ENCODE measurements at regions not wholly inside any gene's neighbourhood (a gene's known extent, or its start where the extent isn't known, plus 50 kb on each side); places are given as distances from the start of the nearest gene placed in this dataset.
"Not testable (repeated sequence)": the region's sequence is repeated elsewhere in the genome, so short reads cannot be mapped to it uniquely, and the experiment has no call there.

- Histone ChIP-seq H3K27ac (ENCODE audit: low read depth, low read length) (no peak overlapping the region), H3K9me3 (ENCODE audit: low read depth, low read length) (no peaks in the 10 kb centered on the region), H4K20me1 (ENCODE audit: insufficient read depth, low read length) (no peaks in the 10 kb centered on the region), H3K4me3 (ENCODE audit: insufficient read depth, low read length) (no peak overlapping the region), H3K4me2 (ENCODE audit: insufficient read depth, low read length) (no peak overlapping the region), H3K36me3 (ENCODE audit: insufficient read depth, low read length) (no peaks in the 10 kb centered on the region), H3K4me1 (ENCODE audit: insufficient read depth, low read length) (no peaks in the 10 kb centered on the region), H3K27me3 (ENCODE audit: insufficient read depth, low read length) (peaks cover 5% of the 10 kb centered on the region), H2AFZ (ENCODE audit: low read length) (no peak overlapping the region), H3K79me2 (ENCODE audit: insufficient read depth, low read length) (no peaks in the 10 kb centered on the region)
- no peak for TF ChIP-seq CTCF (IDR thresholded peaks at IDR 0.05; ENCODE audit: extremely low read depth, low read depth, low read length)
- no peak for DNase-seq (ENCODE audit: insufficient read length, low spot score, missing footprints)
These were observed 89.9 kb upstream of the ECI2 start for GRCh38 chr6:4225161-4225872.

DNA sequence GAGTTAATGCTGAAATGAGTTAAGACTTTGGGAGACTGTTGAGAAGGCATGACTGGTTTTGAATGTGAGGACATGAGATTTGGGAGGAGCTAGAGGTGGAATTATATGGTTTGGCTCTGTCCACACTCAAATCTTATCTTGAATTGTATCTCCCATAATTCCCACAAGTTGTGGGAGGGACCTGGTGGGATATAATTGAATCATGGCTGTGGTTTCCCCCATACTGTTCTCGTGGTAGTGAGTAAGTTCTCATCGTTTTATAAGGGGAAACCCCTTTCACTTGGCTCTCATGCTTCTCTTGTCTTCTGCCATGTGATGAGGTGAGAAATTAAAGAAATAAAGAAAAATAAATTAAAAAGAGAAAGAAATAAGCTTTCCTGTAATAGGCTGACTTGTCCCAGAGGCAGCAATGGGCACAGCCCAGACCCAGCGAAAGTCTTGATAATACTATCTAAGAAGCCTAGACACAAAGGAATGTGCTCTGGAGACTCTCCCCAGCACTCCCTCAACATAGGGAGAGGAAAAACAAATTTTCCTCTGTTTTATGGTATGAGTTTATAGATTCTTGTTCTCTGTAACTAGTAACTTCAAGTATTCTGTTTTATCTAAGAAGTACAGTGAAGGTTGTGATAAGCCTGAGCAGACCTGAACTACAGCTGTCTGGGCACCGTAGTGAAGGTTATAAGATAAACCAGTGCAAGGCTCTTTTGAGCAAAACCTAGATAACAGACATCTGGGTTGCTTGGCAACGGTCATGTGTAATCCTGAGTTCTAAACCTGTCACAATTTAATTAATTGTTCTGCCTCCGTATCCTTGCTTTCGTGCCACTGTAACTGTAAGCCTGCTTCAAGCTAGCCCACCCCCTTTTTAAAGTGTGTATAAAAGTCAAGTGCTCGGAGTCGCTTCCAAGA is 88.9 kb upstream of the ECI2 start:
- Histone ChIP-seq H3K4me1 (ENCODE audit: insufficient read depth, low read length) (no peaks in the 10 kb centered on the region), H3K27ac (ENCODE audit: low read depth, low read length) (no peak overlapping the region), H3K4me3 (ENCODE audit: insufficient read depth, low read length) (no peak overlapping the region), H4K20me1 (ENCODE audit: insufficient read depth, low read length) (no peaks in the 10 kb centered on the region), H3K36me3 (ENCODE audit: insufficient read depth, low read length) (no peaks in the 10 kb centered on the region), H2AFZ (ENCODE audit: low read length) (no peak overlapping the region), H3K4me2 (ENCODE audit: insufficient read depth, low read length) (no peak overlapping the region), H3K27me3 (ENCODE audit: insufficient read depth, low read length) (peaks cover 5% of the 10 kb centered on the region), H3K9me3 (ENCODE audit: low read depth, low read length) (no peaks in the 10 kb centered on the region), H3K79me2 (ENCODE audit: insufficient read depth, low read length) (no peaks in the 10 kb centered on the region)
- no peak for TF ChIP-seq CTCF (IDR thresholded peaks at IDR 0.05; ENCODE audit: extremely low read depth, low read depth, low read length)
- DNase-seq (ENCODE audit: insufficient read length, low spot score, missing footprints), result no peak

- H3K27ac ChIP-seq (ENCODE audit: low read depth, low read length), result no peak overlapping the region
- H3K4me3 ChIP-seq (ENCODE audit: insufficient read depth, low read length), result no peak overlapping the region
- no peak for TF ChIP-seq CTCF (IDR thresholded peaks at IDR 0.05; ENCODE audit: extremely low read depth, low read depth, low read length)
- no peak overlapping the region for H3K4me2 ChIP-seq (ENCODE audit: insufficient read depth, low read length)
- H3K4me1 ChIP-seq (ENCODE audit: insufficient read depth, low read length), result no peaks in the 10 kb centered on the region
- no peak overlapping the region for H2AFZ ChIP-seq (ENCODE audit: low read length)
- no peaks in the 10 kb centered on the region for H3K79me2 ChIP-seq (ENCODE audit: insufficient read depth, low read length)
- H3K36me3 ChIP-seq (ENCODE audit: insufficient read depth, low read length), result no peaks in the 10 kb centered on the region
- H3K27me3 ChIP-seq (ENCODE audit: insufficient read depth, low read length), result peaks cover 2% of the 10 kb centered on the region
- H3K9me3 ChIP-seq (ENCODE audit: low read depth, low read length), result no peaks in the 10 kb centered on the region
- H4K20me1 ChIP-seq (ENCODE audit: insufficient read depth, low read length), result no peaks in the 10 kb centered on the region
- no peak for DNase-seq (ENCODE audit: insufficient read length, low spot score, missing footprints)
These were observed 85.2 kb upstream of the ECI2 start for GRCh38 chr6:4220558-4220957.

- H3K79me2 ChIP-seq (ENCODE audit: insufficient read depth, low read length); H3K27me3 ChIP-seq (ENCODE audit: insufficient read depth, low read length); H3K4me2 ChIP-seq (ENCODE audit: insufficient read depth, low read length); H3K4me1 ChIP-seq (ENCODE audit: insufficient read depth, low read length); H3K27ac ChIP-seq (ENCODE audit: low read depth, low read length); DNase-seq (ENCODE audit: insufficient read length, low spot score, missing footprints); H3K9me3 ChIP-seq (ENCODE audit: low read depth, low read length); H4K20me1 ChIP-seq (ENCODE audit: insufficient read depth, low read length); H2AFZ ChIP-seq (ENCODE audit: low read length); H3K36me3 ChIP-seq (ENCODE audit: insufficient read depth, low read length); H3K4me3 ChIP-seq (ENCODE audit: insufficient read depth, low read length): not testable (repeated sequence)
These were observed 83.4 kb upstream of the ECI2 start for GRCh38 chr6:4218619-4219317.
